ENCODE measurements at regions not wholly inside any gene's neighbourhood (a gene's known extent, or its start where the extent isn't known, plus 50 kb on each side); places are given as distances from the start of the nearest gene placed in this dataset.

DNA sequence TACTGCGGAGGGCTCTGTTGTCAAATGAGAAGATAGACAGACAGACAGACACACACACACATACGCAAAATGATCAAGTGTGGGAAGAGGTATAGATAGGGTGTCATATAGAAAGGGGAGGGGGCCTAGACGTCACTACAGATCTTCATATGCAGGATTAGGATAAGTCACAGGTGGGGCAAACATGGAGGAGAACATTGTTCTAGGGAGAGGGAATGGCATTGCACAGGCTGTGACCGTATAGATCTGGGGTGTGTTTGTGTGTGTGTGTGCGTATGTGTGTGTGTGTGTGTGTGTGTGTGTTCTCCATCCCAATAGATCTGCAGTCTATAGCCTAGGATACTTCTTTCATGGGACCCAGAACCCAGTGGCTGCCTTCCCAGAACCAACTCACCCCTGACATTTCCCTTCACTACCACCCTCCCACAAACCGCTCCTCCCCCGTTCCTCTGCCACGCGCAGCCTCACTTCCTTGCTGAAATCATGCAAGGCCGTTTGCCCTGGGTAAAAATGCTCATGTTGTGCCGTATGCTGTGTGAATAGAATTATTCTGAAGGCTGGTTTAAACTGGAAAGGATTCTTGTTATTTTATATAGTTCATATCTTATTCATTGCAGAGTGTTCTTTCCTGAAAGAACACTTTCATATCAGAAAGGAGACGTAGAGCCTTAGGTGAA is 50.5 kb upstream of the CCL1 start:
- no peak overlapping the region for H3K4me2 ChIP-seq (ENCODE audit: extremely low read depth, insufficient read depth, low read length)
- no peaks in the 10 kb centered on the region for H3K79me2 ChIP-seq (ENCODE audit: control insufficient read depth, insufficient read depth, low read length)
- H3K36me3 ChIP-seq (ENCODE audit: control insufficient read depth, insufficient read depth, low read length): no peaks in the 10 kb centered on the region
- H2AFZ ChIP-seq (ENCODE audit: low read length): no peak overlapping the region
- DNase-seq (ENCODE audit: low read depth in 2 of 2): no peak
- no peak overlapping the region for H3K9ac ChIP-seq (ENCODE audit: insufficient read depth, low read length)
- no peak overlapping the region for H3K27ac ChIP-seq (ENCODE audit: insufficient read depth, low read length)
- TF ChIP-seq, protein P1, sequence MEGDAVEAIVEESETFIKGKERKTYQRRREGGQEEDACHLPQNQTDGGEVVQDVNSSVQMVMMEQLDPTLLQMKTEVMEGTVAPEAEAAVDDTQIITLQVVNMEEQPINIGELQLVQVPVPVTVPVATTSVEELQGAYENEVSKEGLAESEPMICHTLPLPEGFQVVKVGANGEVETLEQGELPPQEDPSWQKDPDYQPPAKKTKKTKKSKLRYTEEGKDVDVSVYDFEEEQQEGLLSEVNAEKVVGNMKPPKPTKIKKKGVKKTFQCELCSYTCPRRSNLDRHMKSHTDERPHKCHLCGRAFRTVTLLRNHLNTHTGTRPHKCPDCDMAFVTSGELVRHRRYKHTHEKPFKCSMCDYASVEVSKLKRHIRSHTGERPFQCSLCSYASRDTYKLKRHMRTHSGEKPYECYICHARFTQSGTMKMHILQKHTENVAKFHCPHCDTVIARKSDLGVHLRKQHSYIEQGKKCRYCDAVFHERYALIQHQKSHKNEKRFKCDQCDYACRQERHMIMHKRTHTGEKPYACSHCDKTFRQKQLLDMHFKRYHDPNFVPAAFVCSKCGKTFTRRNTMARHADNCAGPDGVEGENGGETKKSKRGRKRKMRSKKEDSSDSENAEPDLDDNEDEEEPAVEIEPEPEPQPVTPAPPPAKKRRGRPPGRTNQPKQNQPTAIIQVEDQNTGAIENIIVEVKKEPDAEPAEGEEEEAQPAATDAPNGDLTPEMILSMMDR (conservative IDR thresholded peaks at IDR 0.05 in 1 of 2, IDR thresholded peaks at IDR 0.05 in 1 of 2; ENCODE audit: low read depth in 1 of 2, low read length in 2 of 2): no peak
- TF ChIP-seq EZH2 (IDR thresholded peaks at IDR 0.05; ENCODE audit: low read length, missing control alignments): no peak
- H4K20me1 ChIP-seq (ENCODE audit: control insufficient read depth, extremely low read depth, insufficient read depth, low read length): no peaks in the 10 kb centered on the region
- no peaks in the 10 kb centered on the region for H3K9me3 ChIP-seq (ENCODE audit: control insufficient read depth, insufficient read depth, low read depth, low read length)
- no peaks in the 10 kb centered on the region for H3K4me1 ChIP-seq (ENCODE audit: control insufficient read depth, extremely low read depth, insufficient read depth, low read length)
- no peak overlapping the region for H3K4me3 ChIP-seq (replicated peaks in 1 of 4; ENCODE audit: control extremely low read depth in 1 of 4, insufficient read depth in 1 of 4, low read depth in 3 of 4, low read length in 4 of 4)
- H3K27me3 ChIP-seq (ENCODE audit: control insufficient read depth, insufficient read depth, low read length): no peaks in the 10 kb centered on the region

DNA sequence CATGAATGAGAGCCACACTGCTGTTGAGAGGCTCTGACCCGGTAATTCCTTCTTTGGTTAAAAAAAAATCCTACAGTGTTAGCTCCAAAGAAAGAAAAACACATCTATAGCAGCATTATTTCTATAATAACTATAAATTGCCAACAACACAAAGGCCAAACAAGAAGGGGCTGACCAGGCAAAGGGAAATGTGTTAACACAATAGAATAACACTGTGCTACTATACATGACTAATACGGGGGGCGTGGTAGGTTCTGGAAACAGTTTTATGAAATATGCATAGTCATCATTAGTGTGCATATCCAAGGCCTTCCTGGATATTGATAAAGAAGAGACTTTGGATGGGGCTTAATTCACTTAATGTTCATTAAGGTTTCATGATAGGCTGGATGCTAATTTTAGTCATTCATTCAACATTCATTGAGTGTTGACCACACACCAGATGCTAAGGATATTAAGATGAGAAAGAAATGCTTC is 50.0 kb upstream of the CCL1 start:
- Histone ChIP-seq H3K4me3 (replicated peaks in 1 of 4; ENCODE audit: control extremely low read depth in 1 of 4, insufficient read depth in 1 of 4, low read depth in 3 of 4, low read length in 4 of 4) (no peak overlapping the region), H3K4me2 (ENCODE audit: extremely low read depth, insufficient read depth, low read length) (no peak overlapping the region), H3K4me1 (ENCODE audit: control insufficient read depth, extremely low read depth, insufficient read depth, low read length) (no peaks in the 10 kb centered on the region), H2AFZ (ENCODE audit: low read length) (no peak overlapping the region), H3K9ac (ENCODE audit: insufficient read depth, low read length) (no peak overlapping the region), H3K36me3 (ENCODE audit: control insufficient read depth, insufficient read depth, low read length) (no peaks in the 10 kb centered on the region), H3K79me2 (ENCODE audit: control insufficient read depth, insufficient read depth, low read length) (no peaks in the 10 kb centered on the region), H4K20me1 (ENCODE audit: control insufficient read depth, extremely low read depth, insufficient read depth, low read length) (no peaks in the 10 kb centered on the region), H3K27me3 (ENCODE audit: control insufficient read depth, insufficient read depth, low read length) (no peaks in the 10 kb centered on the region), H3K9me3 (ENCODE audit: control insufficient read depth, insufficient read depth, low read depth, low read length) (no peaks in the 10 kb centered on the region), H3K27ac (ENCODE audit: insufficient read depth, low read length) (no peak overlapping the region)
- no peak for TF ChIP-seq EZH2 (IDR thresholded peaks at IDR 0.05; ENCODE audit: low read length, missing control alignments)
- TF ChIP-seq, protein P1 (conservative IDR thresholded peaks at IDR 0.05 in 1 of 2, IDR thresholded peaks at IDR 0.05 in 1 of 2; ENCODE audit: low read depth in 1 of 2, low read length in 2 of 2): no peak
- DNase-seq (ENCODE audit: low read depth in 2 of 2): peak; percentile 1 to 44

Measured in fibroblast of lung (primary cell).